ENCODE measurements at regions not wholly inside any gene's neighbourhood (a gene's known extent, or its start where the extent isn't known, plus 50 kb on each side); places are given as distances from the start of the nearest gene placed in this dataset.

DNA sequence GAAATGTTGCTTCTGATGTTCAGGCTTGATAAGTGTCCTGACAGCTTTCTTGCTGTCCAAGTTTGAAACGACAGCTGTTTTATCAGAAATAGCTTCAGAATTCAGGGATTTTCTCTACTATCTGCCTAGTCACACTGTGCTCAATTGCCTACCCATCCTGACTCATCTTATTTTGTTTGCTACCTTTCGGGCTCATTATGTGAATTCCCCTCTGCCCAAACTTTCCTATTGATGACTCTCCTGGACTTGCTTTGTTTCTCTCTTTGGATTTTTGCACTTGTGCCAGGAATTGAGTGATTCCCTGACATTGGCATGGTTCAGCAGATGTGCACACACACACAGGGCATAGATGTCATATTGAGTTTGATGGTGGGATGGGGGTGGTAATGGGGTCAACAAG, 1052.6 kb upstream of the PIK3C3 start:
- TF ChIP-seq, protein P1, sequence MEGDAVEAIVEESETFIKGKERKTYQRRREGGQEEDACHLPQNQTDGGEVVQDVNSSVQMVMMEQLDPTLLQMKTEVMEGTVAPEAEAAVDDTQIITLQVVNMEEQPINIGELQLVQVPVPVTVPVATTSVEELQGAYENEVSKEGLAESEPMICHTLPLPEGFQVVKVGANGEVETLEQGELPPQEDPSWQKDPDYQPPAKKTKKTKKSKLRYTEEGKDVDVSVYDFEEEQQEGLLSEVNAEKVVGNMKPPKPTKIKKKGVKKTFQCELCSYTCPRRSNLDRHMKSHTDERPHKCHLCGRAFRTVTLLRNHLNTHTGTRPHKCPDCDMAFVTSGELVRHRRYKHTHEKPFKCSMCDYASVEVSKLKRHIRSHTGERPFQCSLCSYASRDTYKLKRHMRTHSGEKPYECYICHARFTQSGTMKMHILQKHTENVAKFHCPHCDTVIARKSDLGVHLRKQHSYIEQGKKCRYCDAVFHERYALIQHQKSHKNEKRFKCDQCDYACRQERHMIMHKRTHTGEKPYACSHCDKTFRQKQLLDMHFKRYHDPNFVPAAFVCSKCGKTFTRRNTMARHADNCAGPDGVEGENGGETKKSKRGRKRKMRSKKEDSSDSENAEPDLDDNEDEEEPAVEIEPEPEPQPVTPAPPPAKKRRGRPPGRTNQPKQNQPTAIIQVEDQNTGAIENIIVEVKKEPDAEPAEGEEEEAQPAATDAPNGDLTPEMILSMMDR (IDR thresholded peaks at IDR 0.05) = no peak
- no peak for TF ChIP-seq EP300 (IDR thresholded peaks at IDR 0.05)
- no peak for TF ChIP-seq POLR2A (IDR thresholded peaks at IDR 0.05)
